Body of pancreas (tissue), 4 donors: ENCODE measurements at regions not wholly inside any gene's neighbourhood (a gene's known extent, or its start where the extent isn't known, plus 50 kb on each side); places are given as distances from the start of the nearest gene placed in this dataset.

Source experiments
- ATAC-seq: fragments of 150-250 bp; one replicate; pipeline ENCODE4 v1.9.1; 2016
- DNase-seq, 4 donors: peaks; one replicate each; pipeline ENCODE4 v3.0.0-alpha.2; 2019
- H3K27ac ChIP-seq, 4 donors: fragments of 200-600 bp; sonication (generic); 1 replicate in 3 of 4; 2 replicates in 1 of 4; pipeline versions ENCODE4 v1.5.1 to v1.6.1; 2016 to 2019; ENCODE audit warnings: mild to moderate bottlenecking in 1 of 4, mixed read lengths in 1 of 4, moderate library complexity in 1 of 4
- H3K27me3 ChIP-seq, 2 donors: fragments of 200-600 bp; sonication (generic); one replicate each; pipeline ENCODE4 v1.6.0; 2016; ENCODE audit warnings: mild to moderate bottlenecking in 1 of 2
- H3K36me3 ChIP-seq, 2 donors: fragments of 200-600 bp; sonication (generic); replicated peaks in 1 of 2; 2 replicates each; pipeline ENCODE4 v1.5.1; 2016; ENCODE audit warnings: low read depth in 2 of 2; ENCODE audit not compliant: insufficient read depth in 1 of 2
- H3K4me1 ChIP-seq: fragments of 200-600 bp; sonication (generic); one replicate; pipeline ENCODE4 v1.6.0; 2016
- H3K4me3 ChIP-seq, 2 donors: fragments of 200-600 bp; sonication (generic); 1 replicate in 1 of 2; 2 replicates in 1 of 2; pipeline ENCODE4 v1.5.1; 2016 to 2019
- H3K9me3 ChIP-seq, 3 donors: fragments of 200-600 bp; sonication (generic); 1 replicate in 2 of 3; 2 replicates in 1 of 3; pipeline ENCODE4 v1.5.1; 2016
- POLR2A ChIP-seq, 3 donors: fragments of 450-650 bp; IDR thresholded peaks; one replicate each; pipeline ENCODE4 v1.6.1; 2016; ENCODE audit warnings: antibody characterized with exemption in 3 of 3, mild to moderate bottlenecking in 2 of 3
- WGBS, 2 donors: methylation state at CpG; one replicate each; pipeline ENCODE4 v1.1.5; 2017; 5-methylcytosine and 5-hydroxymethylcytosine counted together
- intact Hi-C: fragments of 100-400 bp; cut with DNase I; formaldehyde crosslinking; loops from one replicate; pipeline ENCODE4 v1.15.1; 2023
- TF ChIP-seq, protein P1 (sequence below), 7 experiments: fragments of 450-650 bp in 4 of 7; fragments of 200-600 bp in 3 of 7; sonication (generic) in 3 of 7; IDR thresholded peaks; one replicate each; pipeline ENCODE4 v1.5.1; 2016 to 2019; ENCODE audit warnings: antibody characterized with exemption in 7 of 7

DNA sequence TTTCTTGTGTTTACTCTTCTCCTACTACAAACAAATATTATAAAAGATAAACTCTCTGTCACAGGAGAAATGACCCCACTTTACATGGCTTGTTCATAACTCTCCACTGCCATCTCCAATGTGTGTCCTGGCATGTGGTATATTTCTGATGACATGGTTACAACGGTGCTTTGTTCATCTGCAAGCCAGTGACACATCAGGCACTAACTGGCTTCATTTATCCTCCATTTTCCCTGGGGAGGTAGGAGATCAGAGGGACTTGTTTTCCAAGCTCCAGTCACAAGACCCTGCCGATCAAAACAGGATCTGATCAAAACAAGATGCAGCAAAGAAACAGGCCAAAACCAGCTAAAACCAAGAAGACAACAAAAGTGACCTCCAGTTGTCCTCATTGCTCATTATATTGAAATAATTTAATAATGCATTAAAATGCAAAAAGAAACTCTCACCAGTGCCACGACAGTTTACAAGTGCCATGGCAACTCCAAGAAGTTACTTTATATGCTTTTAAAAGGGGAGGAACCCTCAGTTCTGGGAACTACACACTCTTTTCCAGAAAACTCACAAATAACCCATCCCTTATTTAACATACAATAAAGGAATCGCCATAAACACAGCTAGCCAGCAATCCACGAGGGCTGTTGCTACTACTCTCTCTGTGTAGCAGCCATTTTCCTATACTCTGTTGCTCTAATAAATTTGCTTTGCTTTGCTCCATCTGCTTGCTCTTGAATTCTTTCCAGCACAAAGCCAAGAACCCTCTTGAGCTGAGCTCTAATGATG, 224.2 kb downstream of the XPNPEP1 start:
- WGBS, 2 donors = 73 to 83% methylated on average over 5 of the region's 5 CpGs
- Histone ChIP-seq H3K36me3 (no peaks in the 10 kb centered on the region), H3K9me3 (no peaks in the 10 kb centered on the region), H3K27ac (no peak overlapping the region), H3K27me3 (no peaks in the 10 kb centered on the region), H3K4me1 (no peaks in the 10 kb centered on the region), H3K4me3 (no peak overlapping the region)
- no peak for ATAC-seq
- intact Hi-C loops = no loop called here
- no peak for DNase-seq
- no peak for TF ChIP-seq POLR2A (IDR thresholded peaks at IDR 0.05)
- TF ChIP-seq, protein P1, sequence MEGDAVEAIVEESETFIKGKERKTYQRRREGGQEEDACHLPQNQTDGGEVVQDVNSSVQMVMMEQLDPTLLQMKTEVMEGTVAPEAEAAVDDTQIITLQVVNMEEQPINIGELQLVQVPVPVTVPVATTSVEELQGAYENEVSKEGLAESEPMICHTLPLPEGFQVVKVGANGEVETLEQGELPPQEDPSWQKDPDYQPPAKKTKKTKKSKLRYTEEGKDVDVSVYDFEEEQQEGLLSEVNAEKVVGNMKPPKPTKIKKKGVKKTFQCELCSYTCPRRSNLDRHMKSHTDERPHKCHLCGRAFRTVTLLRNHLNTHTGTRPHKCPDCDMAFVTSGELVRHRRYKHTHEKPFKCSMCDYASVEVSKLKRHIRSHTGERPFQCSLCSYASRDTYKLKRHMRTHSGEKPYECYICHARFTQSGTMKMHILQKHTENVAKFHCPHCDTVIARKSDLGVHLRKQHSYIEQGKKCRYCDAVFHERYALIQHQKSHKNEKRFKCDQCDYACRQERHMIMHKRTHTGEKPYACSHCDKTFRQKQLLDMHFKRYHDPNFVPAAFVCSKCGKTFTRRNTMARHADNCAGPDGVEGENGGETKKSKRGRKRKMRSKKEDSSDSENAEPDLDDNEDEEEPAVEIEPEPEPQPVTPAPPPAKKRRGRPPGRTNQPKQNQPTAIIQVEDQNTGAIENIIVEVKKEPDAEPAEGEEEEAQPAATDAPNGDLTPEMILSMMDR (IDR thresholded peaks at IDR 0.05) = no peak

DNA sequence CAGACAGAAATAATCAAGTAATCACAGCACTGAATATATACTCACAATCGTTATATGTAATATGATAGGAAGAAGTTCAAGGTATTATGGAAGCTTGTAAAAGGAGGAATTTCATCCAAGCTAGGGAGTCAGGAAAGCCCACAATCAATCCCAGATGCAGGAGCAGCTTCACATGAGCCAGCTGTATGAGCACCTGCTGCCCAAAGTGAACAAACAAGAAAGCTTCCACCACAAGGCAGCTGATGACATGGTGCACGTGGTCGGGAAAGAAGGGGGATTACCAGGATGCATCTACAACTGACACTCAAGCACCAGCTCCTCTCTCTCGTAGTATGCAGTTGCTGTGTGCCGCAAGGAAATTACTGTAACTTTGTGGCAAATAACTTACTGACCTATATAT, 225.2 kb downstream of the XPNPEP1 start:
- Histone ChIP-seq H3K27ac (no peak overlapping the region), H3K9me3 (no peaks in the 10 kb centered on the region), H3K36me3 (no peaks in the 10 kb centered on the region), H3K4me3 (no peak overlapping the region), H3K4me1 (no peaks in the 10 kb centered on the region), H3K27me3 (no peaks in the 10 kb centered on the region)
- no peak for DNase-seq
- 52 to 63% methylated on average over 5 of the region's 5 CpGs for WGBS, 2 donors
- no peak for ATAC-seq
- no peak for TF ChIP-seq POLR2A (IDR thresholded peaks at IDR 0.05)
- TF ChIP-seq, protein P1 (IDR thresholded peaks at IDR 0.05) = no peak
- intact Hi-C loops = no loop called here

DNA sequence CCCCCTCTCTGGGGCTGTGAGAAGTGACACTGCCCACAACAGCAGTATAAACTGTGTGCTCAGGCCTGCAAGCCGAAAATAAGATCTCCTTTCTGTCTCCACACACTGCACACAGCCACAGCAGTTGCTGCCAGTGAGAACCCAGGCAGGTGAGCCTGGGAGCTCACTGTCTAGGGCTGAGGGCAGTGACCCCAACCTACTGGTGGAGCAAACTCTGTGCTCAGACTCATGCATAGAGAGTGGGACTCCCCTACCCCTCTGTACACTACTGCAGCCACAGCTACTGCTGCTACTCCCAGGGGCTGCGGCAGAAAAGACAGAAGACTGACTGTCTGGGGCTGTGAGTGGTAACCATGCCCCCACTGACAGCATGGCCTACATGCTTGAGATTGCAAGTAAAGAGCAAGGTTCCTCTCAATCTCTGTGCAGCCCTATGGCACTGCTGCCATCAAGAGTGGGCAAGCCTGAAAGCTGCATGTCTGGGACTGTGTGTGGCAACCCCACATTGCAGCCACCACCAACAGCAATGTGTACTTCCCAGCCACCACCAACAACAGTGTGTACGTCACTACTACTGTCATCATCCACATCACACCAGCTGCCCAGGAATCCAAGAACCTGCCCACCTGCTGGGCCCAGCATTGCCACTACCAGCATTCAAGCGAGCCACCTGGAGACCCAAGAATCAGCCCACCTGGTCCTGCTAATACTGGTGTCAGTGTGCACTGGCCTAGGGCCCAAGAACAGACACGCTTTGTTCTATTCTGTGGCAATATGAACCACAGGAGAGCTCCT, 226.1 kb downstream of the XPNPEP1 start:
- WGBS, 2 donors = 81 to 88% methylated on average over 3 to 5 of the region's 5 CpGs
- TF ChIP-seq POLR2A (IDR thresholded peaks at IDR 0.05) = no peak
- TF ChIP-seq, protein P1 (IDR thresholded peaks at IDR 0.05) = no peak
- peak in 1 of 4 donors; percentile 43 for DNase-seq
- Histone ChIP-seq H3K36me3 (no peaks in the 10 kb centered on the region), H3K9me3 (no peaks in the 10 kb centered on the region), H3K27me3 (no peaks in the 10 kb centered on the region), H3K4me3 (no peak overlapping the region), H3K4me1 (no peaks in the 10 kb centered on the region), H3K27ac (no peak overlapping the region)
- intact Hi-C loops = no loop called here
- no peak for ATAC-seq

DNA sequence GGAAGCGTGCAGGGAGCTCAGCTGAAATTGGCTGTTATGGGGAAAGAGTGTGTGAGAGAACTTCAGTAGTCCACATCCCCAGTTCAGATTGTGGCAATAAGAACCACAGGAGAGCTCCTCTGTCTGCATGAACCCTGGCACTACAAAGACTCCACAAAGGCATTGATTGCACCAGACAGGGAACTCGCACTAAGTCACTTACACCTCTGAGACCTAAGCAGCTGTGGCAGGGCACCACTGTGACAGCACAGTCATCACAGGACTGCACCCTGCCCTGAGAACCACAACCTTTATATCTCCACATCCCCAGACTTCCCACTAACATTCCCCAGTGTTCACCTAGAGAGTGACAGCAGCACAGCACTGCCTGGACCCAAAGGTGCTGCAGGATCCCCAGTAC, 226.8 kb downstream of the XPNPEP1 start:
- ATAC-seq = no peak
- Histone ChIP-seq H3K36me3 (no peaks in the 10 kb centered on the region), H3K27me3 (no peaks in the 10 kb centered on the region), H3K9me3 (no peaks in the 10 kb centered on the region), H3K27ac (no peak overlapping the region), H3K4me3 (no peak overlapping the region), H3K4me1 (no peaks in the 10 kb centered on the region)
- TF ChIP-seq, protein P1 (IDR thresholded peaks at IDR 0.05) = no peak
- no peak for TF ChIP-seq POLR2A (IDR thresholded peaks at IDR 0.05)
- intact Hi-C loops = no loop called here
- 60 to 75% methylated on average over 2 of the region's 2 CpGs for WGBS, 2 donors
- peak in 1 of 4 donors; percentile 23 for DNase-seq
